ENCODE measurements at regions not wholly inside any gene's neighbourhood (a gene's known extent, or its start where the extent isn't known, plus 50 kb on each side); places are given as distances from the start of the nearest gene placed in this dataset.

GRCh38 chr7:112624416-112624815 is 143.6 kb downstream of the LSMEM1 start:
- Histone ChIP-seq H3K9me3 (no peaks in the 10 kb centered on the region), H3K4me3 (no peak overlapping the region), H3K4me1 (ENCODE audit: low read depth) (no peaks in the 10 kb centered on the region), H3K36me3 (ENCODE audit: low read depth) (no peaks in the 10 kb centered on the region)
- no peak for TF ChIP-seq CTCF (IDR thresholded peaks at IDR 0.05)
- intact Hi-C loops (cut with DNase I, micrococcal nuclease), result no loop called here
- ATAC-seq (no peak), DNase-seq (no peak)

- intact Hi-C loops (cut with DNase I, micrococcal nuclease), result no loop called here
- DNase-seq, result no peak
- Histone ChIP-seq H3K9me3 (no peaks in the 10 kb centered on the region), H3K36me3 (ENCODE audit: low read depth) (no peaks in the 10 kb centered on the region), H3K4me3 (no peak overlapping the region), H3K4me1 (ENCODE audit: low read depth) (peaks cover 5% of the 10 kb centered on the region)
- ATAC-seq, result peak; percentile 51
- TF ChIP-seq CTCF (IDR thresholded peaks at IDR 0.05), result no peak
These were observed 149.8 kb downstream of the LSMEM1 start for GRCh38 chr7:112630565-112630964.

- intact Hi-C loops (cut with DNase I, micrococcal nuclease), result no loop called here
- no peak for ATAC-seq
These were observed 153.3 kb downstream of the LSMEM1 start for GRCh38 chr7:112634107-112634506.

GRCh38 chr7:112635742-112636141 is 154.5 kb downstream of the TMEM168 start:
- no peaks in the 10 kb centered on the region for H3K36me3 ChIP-seq (ENCODE audit: low read depth)
- no peak for TF ChIP-seq CTCF (IDR thresholded peaks at IDR 0.05)
- no peaks in the 10 kb centered on the region for H3K9me3 ChIP-seq
- H3K4me1 ChIP-seq (ENCODE audit: low read depth), result peaks cover 7% of the 10 kb centered on the region
- DNase-seq, result no peak
- no peak overlapping the region for H3K4me3 ChIP-seq
- no peak for ATAC-seq
- intact Hi-C loops (cut with DNase I, micrococcal nuclease), result no loop called here

More at GRCh38 chr7:112634107-112634506, 153.3 kb downstream of the LSMEM1 start:
- Histone ChIP-seq H3K4me1 (ENCODE audit: low read depth) (peaks cover 5% of the 10 kb centered on the region), H3K9me3 (no peaks in the 10 kb centered on the region), H3K4me3 (no peak overlapping the region), H3K36me3 (ENCODE audit: low read depth) (no peaks in the 10 kb centered on the region)
- no peak for TF ChIP-seq CTCF (IDR thresholded peaks at IDR 0.05)
- DNase-seq, result no peak

GRCh38 chr7:112638675-112639400 is 151.4 kb downstream of the TMEM168 start:
- peak; percentile 86 for ATAC-seq
- peak in 1 of 3 donors; percentile 41 for DNase-seq

More at GRCh38 chr7:112638675-112639400, 151.4 kb downstream of the TMEM168 start:
- intact Hi-C loops (cut with DNase I, micrococcal nuclease), result no loop called here
- no peak for TF ChIP-seq CTCF (IDR thresholded peaks at IDR 0.05)
- Histone ChIP-seq H3K36me3 (ENCODE audit: low read depth) (no peaks in the 10 kb centered on the region), H3K4me3 (no peak overlapping the region), H3K9me3 (no peaks in the 10 kb centered on the region), H3K4me1 (ENCODE audit: low read depth) (peaks cover 3% of the 10 kb centered on the region)

All from mucosa of descending colon (tissue), 3 donors.